H1 (cell line): ENCODE measurements at regions not wholly inside any gene's neighbourhood (a gene's known extent, or its start where the extent isn't known, plus 50 kb on each side); places are given as distances from the start of the nearest gene placed in this dataset.

ENCODE experiments used
- CTCF ChIA-PET: fragments of 300-600 bp; sonication (Branson Sonifier 250); formaldehyde crosslinking; loops from one replicate; lab custom pipeline; 2021; ENCODE audit not compliant: partially characterized antibody; lab: Charles Lee
- POLR2A ChIA-PET: fragments of 300-600 bp; sonication (Branson Sonifier 250); formaldehyde crosslinking; loops from one replicate; lab custom pipeline; 2021; ENCODE audit warnings: inconsistent platforms; ENCODE audit not compliant: partially characterized antibody; lab: Charles Lee
- DNase-seq, 2 experiments: peaks; one replicate each; pipeline versions ENCODE4 v3.0.0 to v3.0.0-alpha.2; 2010 to 2022; ENCODE audit warnings: low spot score in 2 of 2, low read depth in 1 of 2, mixed read lengths in 1 of 2
- FAIRE-seq: peaks from 2 replicates; lab custom pipeline; 2011; peaks lifted over from hg19 to GRCh38; lab: Jason Lieb, UNC
- H2AFZ ChIP-seq: 2 replicates; pipeline ENCODE4 v1.8.1; 2012; ENCODE audit warnings: low read length, inconsistent platforms
- H2AK5ac ChIP-seq: 2 replicates; pipeline ENCODE4 v1.6.1; 2013; ENCODE audit warnings: low read depth, low read length
- H2BK120ac ChIP-seq: replicated peaks from 2 replicates; pipeline ENCODE3; 2013; ENCODE audit warnings: low read depth, low read length, inconsistent platforms
- H2BK12ac ChIP-seq: 2 replicates; pipeline ENCODE4 v1.6.1; 2013; ENCODE audit warnings: low read depth, low read length
- H2BK15ac ChIP-seq: 2 replicates; pipeline ENCODE4 v1.6.1; 2013; ENCODE audit warnings: low read length
- H2BK20ac ChIP-seq: 2 replicates; pipeline ENCODE4 v1.6.1; 2013; ENCODE audit warnings: low read length
- H2BK5ac ChIP-seq: 2 replicates; pipeline ENCODE4 v1.6.1; 2013; ENCODE audit warnings: low read depth, low read length
- H3K14ac ChIP-seq: 2 replicates; pipeline ENCODE4 v1.6.1; 2013; ENCODE audit warnings: inconsistent platforms; ENCODE audit not compliant: insufficient read length
- H3K18ac ChIP-seq: 2 replicates; pipeline ENCODE4 v1.6.1; 2013; ENCODE audit warnings: low read length; ENCODE audit errors: extremely low read depth
- H3K23ac ChIP-seq: 2 replicates; pipeline ENCODE4 v1.6.1; 2013; ENCODE audit warnings: inconsistent platforms; ENCODE audit not compliant: insufficient read length
- H3K23me2 ChIP-seq: 2 replicates; pipeline ENCODE4 v1.6.1; 2013; ENCODE audit warnings: low read depth, low read length
- H3K27ac ChIP-seq: 2 replicates; pipeline ENCODE4 v1.6.1; 2011; ENCODE audit warnings: low read depth, low read length, inconsistent platforms
- H3K27me3 ChIP-seq, 4 experiments: replicated peaks in 1 of 4; 1 replicate in 1 of 4; 2 replicates in 3 of 4; pipeline versions ENCODE4 v1.6.1 to v1.8.1; 2011 to 2013; ENCODE audit warnings: low read length in 3 of 4, mild to moderate bottlenecking in 3 of 4, inconsistent platforms in 2 of 4, mixed read lengths in 2 of 4, moderate library complexity in 1 of 4; ENCODE audit not compliant: control insufficient read depth in 3 of 4, insufficient read depth in 3 of 4; ENCODE audit errors: extremely low read depth in 1 of 4
- H3K36me3 ChIP-seq, 4 experiments: 2 replicates each; pipeline versions ENCODE4 v1.6.1 to v1.8.1; 2011 to 2013; ENCODE audit warnings: mild to moderate bottlenecking in 4 of 4, low read length in 3 of 4, moderate library complexity in 2 of 4, control low read depth in 1 of 4, inconsistent platforms in 1 of 4; ENCODE audit not compliant: insufficient read depth in 4 of 4, control insufficient read depth in 2 of 4
- H3K4ac ChIP-seq: replicated peaks from 2 replicates; pipeline ENCODE3; 2013; ENCODE audit warnings: low read length, low read depth, mixed read lengths, inconsistent platforms; ENCODE audit not compliant: insufficient read length
- H3K4me1 ChIP-seq, 4 experiments: replicated peaks in 1 of 4; 1 replicate in 1 of 4; 2 replicates in 3 of 4; pipeline versions ENCODE4 v1.6.1 to v1.8.1; 2011 to 2013; ENCODE audit warnings: low read length in 3 of 4, inconsistent platforms in 2 of 4, mixed read lengths in 1 of 4; ENCODE audit not compliant: insufficient read depth in 4 of 4, control insufficient read depth in 3 of 4
- H3K4me2 ChIP-seq, 2 experiments: 2 replicates each; pipeline versions ENCODE4 v1.6.1 to v1.8.1; 2011 to 2013; ENCODE audit warnings: low read depth in 2 of 2, low read length in 2 of 2, control low read depth in 1 of 2, inconsistent platforms in 1 of 2, mild to moderate bottlenecking in 1 of 2; ENCODE audit not compliant: insufficient read depth in 1 of 2
- H3K4me3 ChIP-seq, 4 experiments: fragments of 200-600, 300-600 bp in 1 of 4; sonication (generic), shearing (Covaris generic), sonication (Bioruptor Twin) in 1 of 4; 2 replicates each; pipeline versions ENCODE4 v1.5.1 to v1.8.1; 2011 to 2016; ENCODE audit warnings: low read length in 4 of 4, low read depth in 3 of 4, control low read depth in 2 of 4, inconsistent platforms in 2 of 4, mild to moderate bottlenecking in 2 of 4, mixed read lengths in 1 of 4, moderate library complexity in 1 of 4; ENCODE audit not compliant: insufficient read depth in 2 of 4; ENCODE audit errors: extremely low read depth in 1 of 4
- H3K56ac ChIP-seq: replicated peaks from 2 replicates; pipeline ENCODE3; 2013; ENCODE audit warnings: low read depth, mild to moderate bottlenecking, mixed read lengths, low read length, inconsistent platforms; ENCODE audit not compliant: insufficient read length
- H3K79me1 ChIP-seq: 2 replicates; pipeline ENCODE4 v1.6.1; 2013; ENCODE audit warnings: low read depth, low read length, control low read depth
- H3K79me2 ChIP-seq, 2 experiments: 2 replicates each; pipeline versions ENCODE4 v1.6.1 to v1.8.1; 2012 to 2013; ENCODE audit warnings: low read length in 2 of 2, mild to moderate bottlenecking in 2 of 2, inconsistent platforms in 1 of 2; ENCODE audit not compliant: insufficient read depth in 2 of 2, control insufficient read depth in 1 of 2
- H3K9ac ChIP-seq, 4 experiments: replicated peaks in 1 of 4; 1 replicate in 1 of 4; 2 replicates in 3 of 4; pipeline versions ENCODE4 v1.6.1 to v1.8.1; 2011 to 2013; ENCODE audit warnings: low read depth in 3 of 4, low read length in 3 of 4, control low read depth in 2 of 4, mild to moderate bottlenecking in 2 of 4, moderate library complexity in 2 of 4, inconsistent platforms in 1 of 4; ENCODE audit errors: extremely low read depth in 1 of 4
- H3K9me3 ChIP-seq, 2 experiments: 2 replicates each; pipeline versions ENCODE4 v1.6.1 to v1.8.1; 2012 to 2013; ENCODE audit warnings: mild to moderate bottlenecking in 2 of 2, moderate library complexity in 2 of 2, control low read depth in 1 of 2, inconsistent platforms in 1 of 2, low read depth in 1 of 2, low read length in 1 of 2, mixed read lengths in 1 of 2; ENCODE audit not compliant: insufficient read depth in 2 of 2
- H4K20me1 ChIP-seq, 2 experiments: replicated peaks in 1 of 2; 2 replicates each; pipeline versions ENCODE3 to v1.8.1; 2011 to 2013; ENCODE audit warnings: inconsistent platforms in 2 of 2, low read length in 2 of 2, mild to moderate bottlenecking in 1 of 2; ENCODE audit not compliant: insufficient read depth in 2 of 2, control insufficient read depth in 1 of 2
- H4K5ac ChIP-seq: 2 replicates; pipeline ENCODE4 v1.6.1; 2013; ENCODE audit warnings: low read length, low read depth, mixed read lengths, inconsistent platforms; ENCODE audit not compliant: insufficient read length
- H4K8ac ChIP-seq: 2 replicates; pipeline ENCODE4 v1.8.0; 2013; ENCODE audit warnings: mild to moderate bottlenecking, moderate library complexity, low read length, inconsistent platforms; ENCODE audit not compliant: insufficient read depth; ENCODE audit errors: extremely low read depth
- H4K91ac ChIP-seq: replicated peaks from 2 replicates; pipeline ENCODE3; 2013; ENCODE audit warnings: low read length, mixed read lengths, inconsistent platforms; ENCODE audit not compliant: insufficient read length
- HDAC2 ChIP-seq, 2 experiments: fragments of 300-600 bp in 1 of 2; sonication (generic) in 1 of 2; IDR thresholded peaks; 2 replicates each; pipeline ENCODE4 v1.6.1; 2011 to 2012; ENCODE audit warnings: low read depth in 2 of 2, low read length in 2 of 2, mild to moderate bottlenecking in 2 of 2, moderate library complexity in 2 of 2, borderline replicate concordance in 1 of 2, inconsistent platforms in 1 of 2
- POU5F1 ChIP-seq: IDR thresholded peaks from 2 replicates; pipeline ENCODE4 v1.6.1; 2011; ENCODE audit warnings: low read depth, mild to moderate bottlenecking, low read length, moderate library complexity
- RAD21 ChIP-seq, 2 experiments: IDR thresholded peaks in 1 of 2; conservative IDR thresholded peaks in 1 of 2; 2 replicates each; pipeline ENCODE4 v1.6.1; 2011; ENCODE audit warnings: low read depth in 2 of 2, low read length in 2 of 2, improper control_type of control experiment in 1 of 2, inconsistent platforms in 1 of 2, mild to moderate bottlenecking in 1 of 2, moderate library complexity in 1 of 2
- RNF2 ChIP-seq: fragments of 200-900, 300-1000 bp; sonication (generic); IDR thresholded peaks from 2 replicates; pipeline ENCODE4 v1.7.1; 2016; ENCODE audit warnings: borderline replicate concordance, low read depth, mild to moderate bottlenecking, antibody characterized with exemption, low read length; ENCODE audit not compliant: poor library complexity, severe bottlenecking; ENCODE audit errors: missing control alignments
- SAP30 ChIP-seq: fragments of 300-600 bp; sonication (generic); IDR thresholded peaks from 2 replicates; pipeline ENCODE4 v1.7.1; 2012; ENCODE audit warnings: low read length, moderate library complexity, mild to moderate bottlenecking, inconsistent platforms; ENCODE audit not compliant: insufficient read depth, insufficient replicate concordance
- SIN3A ChIP-seq, 2 experiments: IDR thresholded peaks in 1 of 2; conservative IDR thresholded peaks in 1 of 2; 2 replicates each; pipeline ENCODE4 v1.6.1; 2011 to 2012; ENCODE audit warnings: low read length in 2 of 2, improper control_type of control experiment in 1 of 2, low read depth in 1 of 2, mild to moderate bottlenecking in 1 of 2
- SIX5 ChIP-seq: IDR thresholded peaks from 2 replicates; pipeline ENCODE4 v1.6.1; 2011; ENCODE audit warnings: mild to moderate bottlenecking, low read depth, low read length
- SP4 ChIP-seq: IDR thresholded peaks from 2 replicates; pipeline ENCODE4 v1.6.1; 2012; ENCODE audit warnings: low read length, inconsistent platforms
- TBP ChIP-seq: IDR thresholded peaks from 2 replicates; pipeline ENCODE4 v1.6.1; 2011; ENCODE audit warnings: low read depth, low read length, improper control_type of control experiment
- TCF12 ChIP-seq: IDR thresholded peaks from 2 replicates; pipeline ENCODE4 v1.6.1; 2011; ENCODE audit warnings: low read depth, mild to moderate bottlenecking, low read length
- WGBS, 2 experiments: shearing (Covaris generic) in 1 of 2; methylation state at CpG; one replicate each; pipeline versions ENCODE4 v1.1.6 to v1.1.7; 2013 to 2015; ENCODE audit warnings: low lambda C conversion rate in 2 of 2, mixed read lengths in 2 of 2, inconsistent platforms in 1 of 2, low coverage in 1 of 2, missing lambda C conversion rate in 1 of 2; ENCODE audit not compliant: insufficient replicate concordance in 2 of 2, insufficient coverage in 1 of 2, insufficient read length in 1 of 2; ENCODE audit errors: extremely low coverage in 1 of 2, missing lambda C conversion rate in 1 of 2; 5-methylcytosine and 5-hydroxymethylcytosine counted together
- TF ChIP-seq, protein P1 (sequence below): IDR thresholded peaks from 2 replicates; pipeline ENCODE4 v1.6.1; 2011; ENCODE audit warnings: low read length, improper control_type of control experiment

DNA sequence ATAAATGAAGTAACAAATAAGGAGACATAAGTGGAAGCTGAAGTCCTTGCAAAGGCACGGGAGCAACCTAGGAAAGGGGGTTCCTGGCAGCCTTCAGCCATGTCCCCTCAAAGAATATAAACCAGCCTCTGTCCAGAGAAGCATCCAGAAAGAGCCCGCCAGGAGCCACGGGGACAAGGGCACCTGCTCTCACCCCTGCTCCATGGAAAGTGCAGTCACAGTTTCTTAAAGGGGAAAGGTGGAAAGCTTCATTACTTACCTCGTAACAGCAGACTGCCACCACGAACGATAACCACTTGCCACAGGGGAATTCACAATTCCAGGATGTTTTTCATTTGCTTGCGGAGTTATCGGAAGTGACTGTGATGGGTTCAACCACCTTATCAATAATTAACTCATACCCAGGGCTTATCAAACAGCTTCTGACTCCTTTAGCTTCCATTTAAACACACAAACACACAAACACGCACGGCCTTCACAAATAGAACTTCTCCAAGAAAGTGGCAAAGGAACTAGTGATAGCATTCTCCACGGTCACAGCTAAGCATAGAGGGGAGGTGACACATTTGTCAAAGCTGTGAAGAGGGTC is 134.2 kb upstream of the IGF1R start:
- Histone ChIP-seq H3K4ac (no peak overlapping the region), H3K14ac (no peak overlapping the region), H3K36me3 (no peaks in the 10 kb centered on the region), H4K8ac (no peak overlapping the region), H2BK15ac (no peak overlapping the region), H2BK12ac (no peak overlapping the region), H3K27ac (no peak overlapping the region), H3K4me1 (no peaks in the 10 kb centered on the region), H3K18ac (no peak overlapping the region), H3K23ac (no peak overlapping the region), H3K56ac (no peak overlapping the region), H4K91ac (no peak overlapping the region), H2BK20ac (no peak overlapping the region), H3K4me2 (no peak overlapping the region), H4K20me1 (no peaks in the 10 kb centered on the region), H2AK5ac (no peak overlapping the region), H2BK120ac (no peak overlapping the region), H3K79me2 (no peaks in the 10 kb centered on the region), H3K27me3 (no peaks in the 10 kb centered on the region), H2BK5ac (no peak overlapping the region), H4K5ac (no peak overlapping the region), H3K79me1 (no peaks in the 10 kb centered on the region), H3K9me3 (no peaks in the 10 kb centered on the region), H3K23me2 (no peaks in the 10 kb centered on the region), H3K9ac (no peak overlapping the region), H2AFZ (no peak overlapping the region), H3K4me3 (no peak overlapping the region)
- no peak for DNase-seq
- CTCF ChIA-PET = interaction anchor here (1.1 to 2.5 kb wide), 7 partner anchors 9 to 146 kb away, joined by 3 to 8 read pairs (median 5); no protein-coding TSS in a partner anchor
- TF ChIP-seq SAP30 = no peak
- no peak for TF ChIP-seq SP4
- TF ChIP-seq TBP = no peak
- TF ChIP-seq SIX5 = no peak
- TF ChIP-seq POU5F1 = no peak
- TF ChIP-seq, protein P1, sequence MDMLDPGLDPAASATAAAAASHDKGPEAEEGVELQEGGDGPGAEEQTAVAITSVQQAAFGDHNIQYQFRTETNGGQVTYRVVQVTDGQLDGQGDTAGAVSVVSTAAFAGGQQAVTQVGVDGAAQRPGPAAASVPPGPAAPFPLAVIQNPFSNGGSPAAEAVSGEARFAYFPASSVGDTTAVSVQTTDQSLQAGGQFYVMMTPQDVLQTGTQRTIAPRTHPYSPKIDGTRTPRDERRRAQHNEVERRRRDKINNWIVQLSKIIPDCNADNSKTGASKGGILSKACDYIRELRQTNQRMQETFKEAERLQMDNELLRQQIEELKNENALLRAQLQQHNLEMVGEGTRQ = no peak
- TF ChIP-seq RNF2 = no peak
- TF ChIP-seq TCF12 = no peak
- TF ChIP-seq HDAC2 (IDR thresholded peaks at IDR 0.05; ENCODE audit: borderline replicate concordance in 1 of 2, low read depth in 2 of 2, low read length in 2 of 2) = no peak
- TF ChIP-seq RAD21 (IDR thresholded peaks at IDR 0.05 in 1 of 2, conservative IDR thresholded peaks at IDR 0.05 in 1 of 2; ENCODE audit: low read depth in 2 of 2, low read length in 2 of 2) = no peak
- TF ChIP-seq SIN3A (conservative IDR thresholded peaks at IDR 0.05 in 1 of 2, IDR thresholded peaks at IDR 0.05 in 1 of 2; ENCODE audit: low read depth in 1 of 2, low read length in 2 of 2) = no peak
- WGBS, 2 experiments = 89% methylated on average over 11 of the region's 11 CpGs; no CpG with 5 or more reads in 1 of the 2 experiments
- no peak for FAIRE-seq
- POLR2A ChIA-PET = no interaction called here
